ENCODE measurements at regions not wholly inside any gene's neighbourhood (a gene's known extent, or its start where the extent isn't known, plus 50 kb on each side); places are given as distances from the start of the nearest gene placed in this dataset.

DNA sequence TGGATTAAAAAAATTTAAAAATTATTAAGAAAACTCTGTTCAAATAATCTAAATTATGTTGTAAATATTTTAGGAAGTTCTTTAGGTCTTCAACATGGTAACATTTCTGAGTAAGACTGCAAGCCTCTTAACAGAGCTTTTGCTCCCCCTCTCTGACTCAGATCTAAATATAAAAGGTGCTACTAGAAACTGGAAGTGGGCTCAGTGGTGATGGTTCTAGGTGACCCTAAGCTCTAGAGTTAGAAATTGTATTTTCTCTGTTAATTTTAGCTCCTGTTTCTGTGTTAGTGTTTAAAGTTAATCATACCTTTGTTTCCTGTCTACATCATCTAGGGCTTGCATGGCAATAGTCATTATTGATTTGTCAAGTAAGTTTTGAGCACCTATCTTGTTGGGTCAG is 159.9 kb upstream of the MEIS2 start:
- TF ChIP-seq CTCF (IDR thresholded peaks at IDR 0.05) (no peak), POLR2A (IDR thresholded peaks at IDR 0.05; ENCODE audit: low read depth) (no peak), POLR2AphosphoS5 (IDR thresholded peaks at IDR 0.05) (no peak), EP300 (IDR thresholded peaks at IDR 0.05) (no peak)
